ENCODE measurements at regions not wholly inside any gene's neighbourhood (a gene's known extent, or its start where the extent isn't known, plus 50 kb on each side); places are given as distances from the start of the nearest gene placed in this dataset.
A peak's percentile ranks its signal among the peaks of the same experiment; 100 is the strongest.

GRCh38 chr3:4897765-4898453 lies 81.3 kb upstream of the BHLHE40 start:
- TF ChIP-seq, protein P1, sequence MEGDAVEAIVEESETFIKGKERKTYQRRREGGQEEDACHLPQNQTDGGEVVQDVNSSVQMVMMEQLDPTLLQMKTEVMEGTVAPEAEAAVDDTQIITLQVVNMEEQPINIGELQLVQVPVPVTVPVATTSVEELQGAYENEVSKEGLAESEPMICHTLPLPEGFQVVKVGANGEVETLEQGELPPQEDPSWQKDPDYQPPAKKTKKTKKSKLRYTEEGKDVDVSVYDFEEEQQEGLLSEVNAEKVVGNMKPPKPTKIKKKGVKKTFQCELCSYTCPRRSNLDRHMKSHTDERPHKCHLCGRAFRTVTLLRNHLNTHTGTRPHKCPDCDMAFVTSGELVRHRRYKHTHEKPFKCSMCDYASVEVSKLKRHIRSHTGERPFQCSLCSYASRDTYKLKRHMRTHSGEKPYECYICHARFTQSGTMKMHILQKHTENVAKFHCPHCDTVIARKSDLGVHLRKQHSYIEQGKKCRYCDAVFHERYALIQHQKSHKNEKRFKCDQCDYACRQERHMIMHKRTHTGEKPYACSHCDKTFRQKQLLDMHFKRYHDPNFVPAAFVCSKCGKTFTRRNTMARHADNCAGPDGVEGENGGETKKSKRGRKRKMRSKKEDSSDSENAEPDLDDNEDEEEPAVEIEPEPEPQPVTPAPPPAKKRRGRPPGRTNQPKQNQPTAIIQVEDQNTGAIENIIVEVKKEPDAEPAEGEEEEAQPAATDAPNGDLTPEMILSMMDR (IDR thresholded peaks at IDR 0.05; ENCODE audit: extremely low read depth, insufficient read depth, missing control alignments), result no peak
- in situ Hi-C loops (cut with MboI; ENCODE audit: low pct_unique_long_range_greater_than_20kb, low sequenced_read_pairs, unreplicated experiment), result no loop called here
- no peak for DNase-seq (ENCODE audit: low spot score)

DNA sequence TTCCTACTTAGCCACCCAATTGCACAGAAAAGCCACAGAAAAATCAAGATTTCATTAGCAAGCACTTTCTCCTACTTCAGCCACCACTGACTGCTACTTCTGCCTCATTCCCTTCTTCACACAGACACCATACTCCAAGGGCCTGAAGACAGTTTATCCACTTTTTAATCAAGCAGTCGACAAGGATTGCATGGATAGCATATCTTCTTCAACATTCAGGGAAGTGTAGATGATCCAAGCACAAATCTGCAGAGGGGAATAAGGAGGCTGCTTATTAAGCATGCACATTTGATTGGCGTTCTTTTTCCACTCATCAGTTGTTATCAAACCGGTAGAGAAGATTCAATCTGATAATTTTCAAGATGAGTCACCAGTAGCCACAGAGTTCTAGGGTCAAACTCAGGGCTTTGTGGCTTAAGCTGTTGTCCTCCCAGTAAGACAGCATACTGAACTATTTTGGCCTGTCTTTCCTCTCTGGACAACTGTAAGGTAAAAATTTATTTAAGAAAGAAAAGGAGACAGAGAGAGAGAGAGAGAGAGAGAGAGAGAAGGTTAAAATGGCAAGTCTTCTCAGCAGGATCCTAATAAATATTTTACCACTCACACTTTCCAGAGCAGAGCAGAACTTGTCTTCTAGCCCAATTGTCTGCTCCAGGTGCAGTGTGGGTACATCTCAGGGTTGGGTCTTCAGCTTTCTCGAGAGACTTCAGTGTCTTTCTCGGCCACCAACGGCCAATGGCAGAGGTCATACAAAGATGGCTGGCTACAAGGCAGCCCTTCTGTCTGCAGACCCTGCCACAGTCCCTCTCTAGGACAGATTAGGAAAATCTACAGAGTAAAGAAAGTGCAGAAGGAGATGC lies 80.6 kb upstream of the BHLHE40 start:
- peak; percentile 50 for DNase-seq (ENCODE audit: low spot score)
- TF ChIP-seq, protein P1 (IDR thresholded peaks at IDR 0.05; ENCODE audit: extremely low read depth, insufficient read depth, missing control alignments), result no peak
- in situ Hi-C loops (cut with MboI; ENCODE audit: low pct_unique_long_range_greater_than_20kb, low sequenced_read_pairs, unreplicated experiment), result no loop called here

DNA sequence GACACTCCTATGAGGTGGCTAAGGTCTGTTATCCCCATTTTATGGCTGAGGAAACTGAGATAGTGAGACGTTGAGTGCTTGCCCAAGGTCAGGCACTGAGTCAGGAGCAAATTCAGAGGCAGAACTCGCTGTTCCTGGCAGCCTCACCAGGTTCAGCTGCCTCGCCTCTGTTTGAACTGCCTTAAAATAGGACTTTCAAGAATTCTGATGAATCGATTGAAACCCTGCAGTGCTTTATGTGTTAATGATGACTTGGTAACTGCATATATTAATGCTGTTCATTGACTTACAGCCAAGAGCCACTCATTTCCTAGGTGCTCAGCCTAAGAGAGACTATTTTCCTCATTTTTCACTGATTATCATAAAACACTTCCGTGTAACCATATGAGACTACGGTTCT lies 79.5 kb upstream of the BHLHE40 start:
- in situ Hi-C loops (cut with MboI; ENCODE audit: low pct_unique_long_range_greater_than_20kb, low sequenced_read_pairs, unreplicated experiment), result no loop called here

DNA sequence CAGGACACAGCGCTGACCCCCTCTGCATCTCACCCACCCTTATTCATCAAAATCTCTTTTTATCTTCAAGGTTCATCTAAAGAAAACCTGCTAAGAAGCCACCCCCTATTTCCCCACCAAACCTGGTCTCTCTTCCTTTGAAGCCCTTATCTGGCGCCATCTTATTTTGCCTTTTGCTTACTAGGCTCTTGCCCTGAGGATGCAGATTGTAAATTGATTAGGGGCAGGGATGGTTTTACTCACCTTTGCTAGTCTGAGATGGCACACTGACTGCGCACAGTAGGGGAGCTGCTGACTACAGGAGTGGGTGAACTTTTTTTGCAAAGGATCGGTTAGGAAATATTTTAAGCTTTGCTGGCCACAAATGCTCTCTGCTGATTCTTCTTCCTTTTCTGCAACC lies 78.9 kb upstream of the BHLHE40 start:
- in situ Hi-C loops (cut with MboI; ENCODE audit: low pct_unique_long_range_greater_than_20kb, low sequenced_read_pairs, unreplicated experiment), result no loop called here
- DNase-seq (ENCODE audit: low spot score), result no peak
- TF ChIP-seq, protein P1 (IDR thresholded peaks at IDR 0.05; ENCODE audit: extremely low read depth, insufficient read depth, missing control alignments), result no peak

More for the DNA sequence above, 79.5 kb upstream of the BHLHE40 start:
- TF ChIP-seq, protein P1 (IDR thresholded peaks at IDR 0.05; ENCODE audit: extremely low read depth, insufficient read depth, missing control alignments), result no peak
- no peak for DNase-seq (ENCODE audit: low spot score)

GRCh38 chr3:4904811-4905695 lies 74.2 kb upstream of the BHLHE40 start:
- DNase-seq (ENCODE audit: low spot score), result no peak
- TF ChIP-seq, protein P1 (IDR thresholded peaks at IDR 0.05; ENCODE audit: extremely low read depth, insufficient read depth, missing control alignments), result no peak
- in situ Hi-C loops (cut with MboI; ENCODE audit: low pct_unique_long_range_greater_than_20kb, low sequenced_read_pairs, unreplicated experiment), result no loop called here

- in situ Hi-C loops (cut with MboI; ENCODE audit: low pct_unique_long_range_greater_than_20kb, low sequenced_read_pairs, unreplicated experiment), result no loop called here
- TF ChIP-seq, protein P1 (IDR thresholded peaks at IDR 0.05; ENCODE audit: extremely low read depth, insufficient read depth, missing control alignments), result no peak
- no peak for DNase-seq (ENCODE audit: low spot score)
These were observed 73.1 kb upstream of the BHLHE40 start for GRCh38 chr3:4906107-4906621.
